KBM-7 (cell line): ENCODE measurements at regions not wholly inside any gene's neighbourhood (a gene's known extent, or its start where the extent isn't known, plus 50 kb on each side); places are given as distances from the start of the nearest gene placed in this dataset.
"Not testable (repeated sequence)": the region's sequence is repeated elsewhere in the genome, so short reads cannot be mapped to it uniquely, and the experiment has no call there.

Experiments
- DNase-seq: peaks from one replicate; pipeline ENCODE4 v3.0.0-alpha.2; 2015
- in situ Hi-C: fragments of 300-500 bp; cut with MboI; formaldehyde crosslinking; loops from 2 replicates; pipeline ENCODE4 v1.14.3; 2020; ENCODE audit warnings: low sequenced_read_pairs, low pct_unique_long_range_greater_than_20kb, mixed read lengths

DNA sequence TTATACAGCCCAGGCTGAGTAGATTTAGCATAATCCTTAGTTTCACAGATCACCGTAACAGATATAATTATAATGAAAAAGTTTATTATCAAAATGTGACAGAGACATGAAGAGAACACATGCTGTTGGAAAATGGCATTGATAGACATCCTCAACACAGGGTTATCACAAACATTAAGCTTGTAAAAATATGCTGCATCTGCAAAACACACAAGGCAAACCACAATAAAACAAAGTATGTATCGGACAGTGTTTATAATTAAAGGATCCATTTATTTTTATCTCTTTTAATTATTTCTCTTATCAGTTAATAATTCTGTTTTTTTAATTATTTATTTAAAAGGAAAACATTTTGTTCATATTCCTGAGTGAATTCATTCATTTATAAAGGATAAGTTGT is 829.9 kb upstream of the CDH9 start:
- in situ Hi-C loops: no loop called here
- DNase-seq: no peak

DNA sequence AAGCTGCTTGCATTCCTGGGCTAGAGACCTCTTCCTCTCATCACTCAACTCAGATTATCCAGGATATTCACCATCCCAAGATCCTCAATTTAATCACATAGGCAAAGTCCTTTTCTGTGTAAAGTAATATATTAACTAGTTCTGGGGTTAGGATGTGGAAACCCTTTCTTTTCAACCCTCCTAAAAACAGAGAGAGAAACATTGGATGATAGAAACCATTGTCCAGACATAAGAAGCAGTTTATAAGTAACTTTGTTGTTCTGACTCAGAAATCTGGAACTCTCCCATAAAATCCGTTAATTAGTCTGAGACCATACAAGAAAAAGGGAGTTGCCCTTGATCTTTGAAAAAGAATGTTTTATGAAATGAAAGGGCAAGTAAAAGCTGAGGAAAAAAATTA is 817.1 kb upstream of the CDH9 start:
- DNase-seq: no peak
- in situ Hi-C loops: no loop called here

DNA sequence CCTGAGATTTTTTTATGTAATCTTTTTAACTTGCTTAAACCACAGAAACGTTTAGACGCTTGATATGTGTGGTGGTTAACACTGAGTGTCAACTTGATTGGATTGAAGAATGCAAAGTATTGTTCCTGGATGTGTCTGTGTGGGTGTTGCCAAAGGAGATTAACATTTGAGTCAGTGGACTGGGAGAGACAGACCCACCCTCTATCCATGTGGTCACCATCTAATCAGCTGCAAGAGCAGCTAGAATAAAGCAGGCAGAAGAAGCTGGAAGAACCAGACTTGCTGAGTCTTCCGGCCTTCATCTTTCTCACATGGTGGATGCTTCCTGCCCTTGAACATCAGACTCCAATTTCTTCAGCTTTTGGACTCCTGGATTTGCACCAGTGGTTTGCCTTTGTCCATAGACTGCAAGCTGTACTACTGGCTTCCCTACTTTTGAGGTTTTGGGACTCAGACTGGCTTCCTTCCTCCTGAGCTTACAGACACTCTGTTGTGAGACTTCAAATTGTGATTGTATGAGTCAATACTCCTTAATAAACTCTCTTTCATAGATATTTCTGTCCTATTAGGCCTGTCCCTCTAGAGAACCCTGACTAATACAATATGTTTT is 816.0 kb upstream of the CDH9 start:
- no peak for DNase-seq
- in situ Hi-C loops: no loop called here

DNA sequence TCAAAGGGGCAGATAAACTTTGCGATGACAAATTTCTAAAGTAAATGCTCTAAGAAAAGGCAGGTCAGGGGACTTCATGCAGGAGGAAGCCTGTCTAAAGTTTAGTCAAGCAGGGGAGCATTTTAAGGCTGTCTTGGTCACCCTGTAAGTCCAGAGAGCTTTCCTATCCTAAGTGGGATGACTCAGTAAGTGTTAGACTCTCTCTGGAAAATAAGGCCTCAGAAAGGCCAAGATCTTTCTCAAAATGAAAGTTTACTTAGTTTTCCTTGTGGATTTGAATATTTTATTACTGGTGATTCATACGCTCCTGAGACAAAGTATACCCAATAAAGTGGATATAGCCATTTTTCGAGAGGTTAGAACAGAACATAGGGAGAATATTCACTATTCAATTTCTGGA is 806.9 kb upstream of the CDH9 start:
- DNase-seq: no peak
- in situ Hi-C loops: no loop called here

DNA sequence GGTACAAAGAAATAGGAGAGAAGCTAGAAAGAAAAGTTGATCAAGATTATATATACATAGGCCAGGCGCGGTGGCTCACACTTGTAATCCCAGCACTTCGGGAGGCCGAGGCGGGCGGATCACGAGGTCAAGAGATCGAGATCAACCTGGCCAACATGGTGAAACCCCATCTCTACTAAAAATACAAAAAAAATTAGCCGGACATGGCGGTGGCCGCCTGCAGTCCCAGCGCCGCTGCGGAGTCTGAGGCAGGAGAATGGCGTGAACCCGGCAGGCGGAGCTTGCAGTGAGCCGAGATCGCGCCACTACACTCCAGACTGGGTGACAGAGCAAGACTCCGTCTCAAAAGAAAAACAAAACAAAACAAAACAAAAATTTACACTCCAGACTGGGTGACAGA is 798.3 kb upstream of the CDH9 start:
- DNase-seq, in situ Hi-C loops: not testable (repeated sequence)

DNA sequence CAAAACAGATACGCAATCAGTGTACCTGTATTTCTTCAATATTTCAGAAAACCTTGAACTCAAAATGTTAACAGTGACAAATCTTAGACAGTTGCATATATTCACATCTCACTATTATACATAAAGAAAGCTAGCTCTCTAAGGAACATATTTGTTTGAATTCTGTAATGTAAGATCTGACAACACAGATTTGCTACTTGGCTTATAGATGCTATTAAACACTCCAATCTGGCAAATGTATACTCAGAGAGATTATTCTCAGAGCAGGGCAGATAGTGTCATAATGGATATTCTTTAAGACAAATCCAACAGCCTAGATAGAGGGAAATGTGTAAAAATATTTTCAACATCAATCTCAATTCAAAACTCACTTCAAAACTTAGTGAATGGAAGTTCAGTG is 794.5 kb upstream of the CDH9 start:
- DNase-seq: no peak
- in situ Hi-C loops: no loop called here

DNA sequence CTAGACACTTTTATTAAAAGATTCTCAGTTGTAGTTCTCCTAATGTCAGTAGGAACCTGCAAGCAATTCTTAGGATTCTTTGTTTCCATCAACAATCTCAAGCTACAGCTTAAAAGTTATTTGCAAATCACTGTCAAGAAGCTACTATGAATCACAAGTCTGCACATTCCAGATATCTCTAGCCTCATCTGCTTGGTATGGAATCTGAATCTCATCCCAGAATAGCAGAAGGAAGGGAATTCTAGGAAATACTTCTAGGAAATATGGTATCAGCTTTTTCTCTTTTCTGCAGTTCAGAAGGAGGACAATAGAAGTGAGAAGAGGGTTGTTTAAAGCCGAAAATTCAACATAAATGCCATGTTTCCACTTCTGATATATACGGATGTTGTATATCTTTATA is 792.2 kb upstream of the CDH9 start:
- in situ Hi-C loops: no loop called here
- DNase-seq: no peak

DNA sequence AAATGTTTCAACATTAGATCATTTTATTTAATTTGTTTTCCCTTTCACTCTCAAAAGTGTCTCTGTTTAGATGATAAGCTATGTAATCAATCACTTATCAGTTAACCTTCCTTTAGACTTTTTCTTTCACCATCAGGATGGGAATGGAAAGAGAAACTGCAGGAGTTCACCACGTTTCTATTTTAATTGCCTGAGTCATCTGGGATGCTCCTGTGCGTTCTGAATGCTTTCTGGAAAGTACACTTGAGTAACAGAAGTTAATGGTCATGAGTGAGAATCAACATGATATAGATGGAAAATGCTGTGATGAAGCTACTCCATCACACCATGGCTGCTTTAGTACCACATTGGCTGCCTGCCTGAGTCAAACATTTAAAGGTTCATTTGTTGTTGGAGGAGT is 783.3 kb upstream of the CDH9 start:
- in situ Hi-C loops: no loop called here
- no peak for DNase-seq

DNA sequence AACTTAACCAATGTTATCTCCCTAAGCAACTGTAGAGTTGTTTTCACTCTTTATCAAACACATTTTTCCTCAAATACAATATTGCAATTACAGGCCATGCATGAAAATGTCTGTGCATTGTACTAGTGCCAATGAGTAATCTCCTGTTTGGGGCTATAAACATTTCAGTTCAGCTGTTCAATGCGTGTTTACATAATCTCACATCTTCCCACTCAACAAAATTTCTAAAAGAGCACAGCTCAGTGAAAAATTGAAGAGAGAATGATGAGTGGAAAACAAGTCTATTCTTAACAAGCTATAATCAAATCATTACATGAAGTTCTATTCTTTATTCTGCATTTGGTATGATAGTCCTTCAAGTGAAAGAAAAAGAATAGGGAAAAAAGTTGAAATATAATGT is 780.5 kb upstream of the CDH9 start:
- no peak for DNase-seq
- in situ Hi-C loops: no loop called here

DNA sequence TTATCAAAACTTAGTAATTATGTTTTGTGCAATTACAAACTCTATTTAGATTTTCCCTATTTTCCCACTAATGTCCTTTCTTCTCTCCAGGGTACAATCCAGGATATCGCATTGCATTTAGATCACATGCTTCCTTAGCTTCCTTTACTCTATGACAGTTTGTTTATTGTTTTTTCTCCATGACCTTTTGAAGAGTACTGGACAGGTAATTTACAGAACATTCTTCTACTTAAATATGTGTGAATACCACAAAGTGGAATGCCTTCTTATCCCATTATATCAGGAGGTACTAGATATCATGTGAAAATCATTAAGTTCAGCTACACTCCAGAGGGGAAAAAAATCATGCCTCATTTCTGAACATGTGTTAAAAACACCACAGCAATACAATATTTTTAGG is 776.6 kb upstream of the CDH9 start:
- no peak for DNase-seq
- in situ Hi-C loops: no loop called here

DNA sequence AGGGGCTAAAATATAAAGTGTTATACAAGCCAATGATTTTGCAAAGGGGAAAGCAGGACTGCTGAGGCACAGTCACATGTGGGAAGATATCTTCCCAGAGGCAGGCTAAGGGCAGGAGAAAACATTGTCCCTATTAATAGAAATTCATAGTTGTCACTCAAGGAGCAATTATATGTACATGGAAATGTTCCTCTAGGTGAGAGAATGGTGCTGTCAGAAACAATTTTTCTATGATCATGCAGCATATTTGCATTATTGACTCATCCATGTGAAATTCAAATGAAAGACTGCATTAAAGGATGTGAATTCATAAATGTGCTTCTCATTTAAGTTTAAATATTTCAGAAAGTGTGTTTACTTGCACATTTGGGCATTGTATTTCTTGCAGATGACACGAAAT is 775.9 kb upstream of the CDH9 start:
- no peak for DNase-seq
- in situ Hi-C loops: no loop called here

DNA sequence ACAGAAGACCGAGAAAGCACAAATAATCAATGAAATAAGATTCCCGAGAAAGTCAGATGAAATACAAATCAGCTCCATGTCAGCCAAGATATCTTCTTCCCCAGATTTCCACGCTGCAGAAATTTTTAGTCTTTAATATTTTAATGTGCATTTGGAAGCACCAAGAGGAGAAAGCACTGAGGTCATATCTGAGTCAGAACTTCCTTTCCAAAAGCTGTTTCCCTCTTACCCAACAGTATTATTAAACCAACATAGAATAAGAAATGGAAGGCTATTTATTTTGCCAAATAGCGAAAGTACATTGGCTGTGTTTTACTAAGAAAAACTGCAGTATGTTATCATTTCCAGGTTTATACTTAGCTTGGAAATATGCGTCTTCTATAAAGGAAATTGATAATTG is 772.1 kb upstream of the CDH9 start:
- in situ Hi-C loops: no loop called here
- DNase-seq: no peak

DNA sequence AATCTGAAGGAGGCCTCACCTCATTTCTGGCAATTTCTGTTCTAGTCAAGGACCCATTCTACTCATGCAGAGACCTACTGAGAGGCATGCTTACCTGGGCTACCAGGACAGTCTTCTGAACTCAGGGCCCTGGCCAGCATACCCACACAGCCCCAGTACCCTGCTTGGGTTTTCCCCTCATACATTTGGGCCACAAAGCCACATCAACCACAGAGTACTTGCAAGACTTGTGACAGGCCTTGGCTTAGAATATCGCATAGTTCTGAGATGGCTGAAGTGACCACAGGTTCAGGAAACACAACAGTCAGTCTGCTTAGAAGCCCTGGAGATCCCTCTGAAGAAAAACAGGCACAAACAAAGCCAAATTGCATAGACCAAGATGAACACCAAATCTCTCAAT is 758.8 kb upstream of the CDH9 start:
- in situ Hi-C loops: no loop called here
- no peak for DNase-seq

DNA sequence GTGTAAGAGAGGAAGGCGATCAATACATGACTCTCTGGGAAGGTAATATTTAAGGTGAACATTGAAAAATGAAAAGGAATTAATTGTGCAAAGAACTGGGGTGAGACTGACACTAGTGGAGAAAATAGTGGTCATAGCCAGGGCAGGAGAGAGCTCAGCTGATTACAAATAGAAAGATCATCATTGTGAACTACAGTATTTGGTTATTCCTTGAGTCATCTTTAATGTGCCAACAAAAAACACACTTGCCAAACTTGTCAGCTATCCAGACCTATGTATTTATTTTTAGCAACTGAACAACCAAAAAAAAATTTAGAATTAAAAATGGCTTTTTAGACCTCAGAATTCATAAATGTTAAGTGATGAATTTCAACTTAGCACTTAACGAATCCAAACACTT is 749.8 kb upstream of the CDH9 start:
- DNase-seq: no peak
- in situ Hi-C loops: no loop called here

DNA sequence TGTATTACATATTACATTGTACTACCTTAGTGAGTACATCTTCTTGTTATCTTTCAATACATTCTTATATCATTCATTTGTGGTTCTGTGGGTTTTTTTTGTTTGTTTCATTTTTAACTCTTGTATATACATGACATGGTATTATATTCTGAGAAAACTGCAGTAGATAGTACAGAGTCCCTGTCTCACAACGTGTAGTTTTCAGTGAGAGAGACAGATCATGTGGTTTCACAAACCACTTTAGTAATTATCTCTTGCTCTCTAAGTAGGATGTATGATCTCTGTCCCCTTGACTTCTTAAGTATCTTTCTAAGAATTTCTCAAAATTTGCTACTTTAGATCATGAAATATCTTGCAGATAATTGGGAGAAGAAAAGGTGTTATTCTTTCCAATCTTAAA is 745.9 kb upstream of the CDH9 start:
- DNase-seq: no peak
- in situ Hi-C loops: no loop called here

DNA sequence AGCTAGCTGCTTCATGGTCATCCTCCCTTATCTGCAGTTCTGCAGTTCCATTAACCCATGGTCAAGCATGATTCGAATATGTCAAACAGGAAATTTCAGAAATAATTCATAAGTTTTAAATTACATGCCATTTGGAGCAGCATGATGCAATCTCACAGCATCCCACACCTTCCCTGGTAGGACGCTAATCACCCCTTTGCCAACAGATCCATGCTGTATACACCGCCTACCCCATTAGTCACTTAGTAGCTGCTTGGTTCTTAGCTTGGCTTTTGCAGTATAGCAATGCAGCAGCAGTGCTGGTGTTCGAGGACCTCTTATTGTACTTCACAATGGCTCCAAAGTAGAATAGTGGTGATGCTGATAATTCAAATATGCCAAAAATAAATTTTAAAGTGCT is 739.7 kb upstream of the CDH9 start:
- in situ Hi-C loops: no loop called here
- no peak for DNase-seq

DNA sequence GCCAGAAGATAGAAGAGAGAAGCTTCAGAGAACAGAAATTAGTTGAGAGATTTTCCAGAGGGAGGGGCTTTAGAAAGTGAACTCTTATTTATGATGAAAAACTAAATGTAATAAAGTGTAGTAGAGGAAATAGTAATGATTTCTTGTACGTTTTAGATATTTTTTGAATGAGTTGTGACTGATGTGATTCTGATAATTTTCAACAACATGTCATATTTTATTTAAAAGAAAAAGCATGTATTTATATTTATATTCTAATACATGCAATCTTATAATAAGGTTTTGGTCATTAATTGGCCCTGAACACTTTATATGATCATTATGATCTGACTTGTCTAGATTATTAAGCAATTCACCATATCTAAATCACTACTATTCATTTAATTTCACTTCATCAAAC is 735.2 kb upstream of the CDH9 start:
- in situ Hi-C loops: no loop called here
- no peak for DNase-seq

DNA sequence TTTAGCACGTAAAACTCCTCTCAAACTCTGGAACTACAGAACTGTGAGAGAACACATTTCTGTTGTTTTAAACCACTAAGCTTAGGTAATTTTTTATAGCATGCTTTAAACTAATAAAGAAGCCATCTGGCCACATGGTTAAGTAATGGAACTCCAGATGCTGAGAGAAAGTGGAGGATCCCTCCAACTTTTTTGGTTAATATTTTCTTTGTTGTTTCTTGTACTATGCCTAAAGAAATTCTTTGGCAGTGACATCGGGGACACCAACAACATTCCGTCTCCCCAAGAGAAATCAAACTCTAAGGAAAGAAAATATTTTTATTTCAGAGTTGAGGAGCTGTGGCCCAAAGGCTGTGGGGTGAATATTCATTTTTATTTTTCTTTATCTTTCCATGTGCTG is 734.8 kb upstream of the CDH9 start:
- no peak for DNase-seq

DNA sequence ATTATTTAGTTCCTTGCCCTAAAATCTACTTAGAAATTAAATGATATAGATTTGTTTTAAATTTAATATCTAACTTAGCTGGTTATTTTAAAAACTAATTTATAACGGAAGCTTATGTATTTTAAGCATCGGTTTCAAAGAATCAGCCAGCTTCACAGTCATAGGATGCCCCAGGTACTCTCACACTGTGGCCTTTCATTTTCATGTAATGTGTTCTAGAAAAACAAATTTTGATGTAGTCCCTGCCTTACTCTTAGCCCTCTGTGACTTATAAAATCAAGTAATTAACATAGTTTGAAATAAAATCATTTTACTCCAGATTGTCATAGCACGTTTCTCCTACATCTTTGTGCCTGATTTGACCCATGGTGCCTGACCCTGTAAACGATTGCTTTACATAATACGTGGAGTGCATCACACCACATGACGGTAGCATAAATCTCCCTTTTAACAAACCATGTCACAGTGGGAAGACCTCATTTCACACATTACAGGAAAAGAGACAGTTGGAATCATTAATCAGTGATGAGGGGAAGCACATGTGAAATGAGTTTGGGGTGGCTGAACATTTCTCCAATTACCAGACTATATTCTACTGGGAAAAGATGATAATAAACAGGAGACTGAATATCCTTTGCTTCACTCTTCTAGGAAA is 731.5 kb upstream of the CDH9 start:
- no peak for DNase-seq
- in situ Hi-C loops: no loop called here

More for the DNA sequence above, 734.8 kb upstream of the CDH9 start:
- in situ Hi-C loops: no loop called here

DNA sequence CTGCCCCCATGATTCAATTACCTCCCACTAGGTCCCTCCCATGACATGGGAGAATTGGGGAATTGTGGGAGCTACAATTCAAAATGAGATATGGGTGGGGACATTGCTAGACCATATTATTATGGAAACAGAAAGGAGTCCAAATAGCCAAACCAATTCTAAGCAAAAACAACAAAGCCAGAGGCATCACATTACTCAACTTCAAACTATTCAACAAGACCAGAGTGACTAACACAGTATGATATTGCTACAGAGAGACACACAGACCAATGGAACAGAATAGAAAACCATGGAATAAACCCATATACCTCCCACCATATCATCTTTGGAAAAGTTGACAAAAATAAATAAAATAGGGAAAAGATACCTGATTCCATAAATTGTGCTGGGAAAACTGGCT is 710.5 kb upstream of the CDH9 start:
- no peak for DNase-seq
- in situ Hi-C loops: no loop called here

DNA sequence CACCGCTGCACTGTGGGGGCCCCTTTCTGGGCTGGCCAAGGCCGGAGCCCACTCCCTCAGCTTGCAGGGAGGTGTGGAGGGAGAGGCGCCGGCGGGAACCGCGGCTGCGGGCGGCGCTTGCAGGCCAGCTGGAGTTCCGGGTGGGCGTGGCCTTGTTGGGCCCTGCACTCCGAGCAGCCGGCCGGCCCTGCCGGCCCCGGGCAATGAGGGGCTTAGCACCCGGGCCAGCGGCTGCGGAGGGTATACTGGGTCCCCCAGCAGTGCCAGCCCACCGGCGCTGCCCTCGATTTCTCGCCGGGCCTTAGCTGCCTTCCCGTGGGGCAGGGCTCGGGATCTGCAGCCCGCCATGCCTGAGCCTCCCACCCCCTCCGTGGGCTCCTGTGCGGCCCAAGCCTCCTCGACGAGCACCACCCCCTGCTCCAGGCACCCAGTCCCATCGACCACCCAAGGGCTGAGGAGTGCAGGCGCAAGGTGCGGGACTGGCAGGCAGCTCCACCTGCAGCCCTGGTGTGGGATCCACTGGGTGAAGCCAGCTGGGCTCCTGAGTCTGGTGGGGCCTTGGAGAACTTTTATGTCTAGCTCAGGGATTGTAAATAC is 705.1 kb upstream of the CDH9 start:
- in situ Hi-C loops, DNase-seq: not testable (repeated sequence)
